GM12892 (cell line): ENCODE measurements at regions not wholly inside any gene's neighbourhood (a gene's known extent, or its start where the extent isn't known, plus 50 kb on each side); places are given as distances from the start of the nearest gene placed in this dataset.

Source experiments
- POLR2A ChIP-seq: IDR thresholded peaks from 2 replicates; pipeline ENCODE4 v1.6.1; 2011; ENCODE audit warnings: low read depth, low read length, control low read depth
- POLR2AphosphoS5 ChIP-seq: IDR thresholded peaks from 2 replicates; pipeline ENCODE4 v1.6.1; 2011; ENCODE audit warnings: low read depth, low read length, control low read depth
- TAF1 ChIP-seq: IDR thresholded peaks from 2 replicates; pipeline ENCODE4 v1.6.1; 2011; ENCODE audit warnings: low read depth, mild to moderate bottlenecking, control low read depth, low read length, borderline replicate concordance

- TF ChIP-seq POLR2AphosphoS5 (no peak), POLR2A (no peak), TAF1 (no peak)
Observed at GRCh38 chr2:58731488-58731869, 490.4 kb upstream of the FANCL start.
